ENCODE measurements at regions not wholly inside any gene's neighbourhood (a gene's known extent, or its start where the extent isn't known, plus 50 kb on each side); places are given as distances from the start of the nearest gene placed in this dataset.

DNA sequence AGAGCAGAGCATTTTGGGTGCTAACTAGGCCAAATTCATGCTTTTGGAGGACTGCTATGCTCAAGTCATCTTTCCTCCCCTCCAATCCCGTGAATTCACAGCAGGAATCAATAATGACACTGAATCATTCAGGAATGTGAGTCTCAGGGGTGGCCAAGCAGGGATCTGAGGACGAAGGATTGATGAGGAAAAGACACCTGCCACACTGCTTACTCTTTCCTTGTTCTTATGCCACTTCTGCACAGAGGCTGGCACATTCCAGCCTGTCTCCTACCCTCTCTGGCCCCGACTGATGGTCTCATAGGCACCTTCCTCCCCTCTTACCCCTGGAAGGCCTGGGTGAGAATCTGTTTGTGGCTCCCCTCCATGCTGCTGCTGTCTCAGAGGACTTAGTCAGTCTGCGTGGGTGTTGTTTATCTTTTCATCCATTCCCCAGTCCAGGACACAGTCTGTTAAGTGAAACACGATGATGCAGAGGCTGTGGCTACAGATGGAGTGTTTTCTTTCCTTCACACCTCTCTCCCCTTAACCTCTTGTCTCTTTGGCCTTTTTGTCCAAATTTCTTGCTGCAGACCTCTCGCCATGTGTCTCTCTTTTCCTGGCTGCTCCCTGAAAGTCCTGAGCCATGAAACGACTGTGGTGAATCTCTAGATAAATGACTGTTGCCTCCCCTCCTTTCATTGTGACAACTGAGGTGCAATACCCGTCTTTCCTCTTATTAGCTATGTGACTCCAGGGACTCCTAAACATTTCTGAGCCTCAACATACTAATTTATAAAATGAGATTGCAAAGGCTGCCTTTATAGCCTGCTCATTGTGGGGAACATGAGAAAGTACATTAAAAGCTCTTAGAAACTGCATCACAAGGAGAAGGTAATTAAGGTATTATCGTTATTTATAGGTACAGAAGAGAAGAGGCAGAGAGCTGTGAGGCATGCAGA, 86.9 kb downstream of the RDH14 start:
- WGBS = 56% methylated on average over 9 of the region's 9 CpGs
- H3K9me3 ChIP-seq = no peaks in the 10 kb centered on the region
- DNase-seq (ENCODE audit: low spot score) = no peak
- H3K27me3 ChIP-seq (replicated peaks; ENCODE audit: insufficient read depth) = no peaks in the 10 kb centered on the region
- TF ChIP-seq POLR2A (IDR thresholded peaks at IDR 0.05) = no peak
- no peak for TF ChIP-seq POLR2AphosphoS5 (IDR thresholded peaks at IDR 0.05)
- no peak for TF ChIP-seq CTCF (IDR thresholded peaks at IDR 0.05)
- no peak overlapping the region for H3K4me3 ChIP-seq
- no peak overlapping the region for H3K27ac ChIP-seq
- intact Hi-C loops (cut with DNase I) = loop anchor here (5.0 kb wide), 1 partner anchor 44 kb away; no protein-coding TSS in a partner anchor
- no peaks in the 10 kb centered on the region for H3K4me1 ChIP-seq (replicated peaks)
- H3K36me3 ChIP-seq = no peaks in the 10 kb centered on the region

GRCh38 chr2:18467749-18468360, 92.6 kb downstream of the RDH14 start:
- no peak overlapping the region for H3K27ac ChIP-seq
- no peaks in the 10 kb centered on the region for H3K4me1 ChIP-seq (replicated peaks)
- H3K9me3 ChIP-seq = no peaks in the 10 kb centered on the region
- H3K27me3 ChIP-seq (replicated peaks; ENCODE audit: insufficient read depth) = no peaks in the 10 kb centered on the region
- no peaks in the 10 kb centered on the region for H3K36me3 ChIP-seq
- TF ChIP-seq POLR2A (IDR thresholded peaks at IDR 0.05) (no peak), POLR2AphosphoS5 (IDR thresholded peaks at IDR 0.05) (no peak)
- no peak for DNase-seq (ENCODE audit: low spot score)
- intact Hi-C loops (cut with DNase I) = no loop called here
- H3K4me3 ChIP-seq = no peak overlapping the region
- 79% methylated on average over 5 of the region's 5 CpGs for WGBS

- 71% methylated on average over 3 of the region's 3 CpGs for WGBS
- Histone ChIP-seq H3K4me3 (no peak overlapping the region), H3K9me3 (no peaks in the 10 kb centered on the region), H3K27me3 (replicated peaks; ENCODE audit: insufficient read depth) (no peaks in the 10 kb centered on the region), H3K4me1 (replicated peaks) (no peaks in the 10 kb centered on the region), H3K36me3 (no peaks in the 10 kb centered on the region), H3K27ac (no peak overlapping the region)
- intact Hi-C loops (cut with DNase I) = no loop called here
- no peak for DNase-seq (ENCODE audit: low spot score)
- TF ChIP-seq POLR2AphosphoS5 (IDR thresholded peaks at IDR 0.05) (no peak), POLR2A (IDR thresholded peaks at IDR 0.05) (no peak), CTCF (IDR thresholded peaks at IDR 0.05) (no peak)
Measured at GRCh38 chr2:18465979-18466378, 94.5 kb downstream of the RDH14 start.

GRCh38 chr2:18464913-18465312, 95.5 kb downstream of the RDH14 start:
- no peak for TF ChIP-seq POLR2A (IDR thresholded peaks at IDR 0.05)
- TF ChIP-seq POLR2AphosphoS5 (IDR thresholded peaks at IDR 0.05) = no peak
- TF ChIP-seq CTCF (IDR thresholded peaks at IDR 0.05) = no peak
- DNase-seq (ENCODE audit: low spot score) = no peak
- no peak overlapping the region for H3K27ac ChIP-seq
- no peaks in the 10 kb centered on the region for H3K36me3 ChIP-seq
- intact Hi-C loops (cut with DNase I) = no loop called here
- H3K4me1 ChIP-seq (replicated peaks) = no peaks in the 10 kb centered on the region
- no peaks in the 10 kb centered on the region for H3K27me3 ChIP-seq (replicated peaks; ENCODE audit: insufficient read depth)
- H3K4me3 ChIP-seq = no peak overlapping the region
- H3K9me3 ChIP-seq = no peaks in the 10 kb centered on the region
- WGBS = 73% methylated on average over 2 of the region's 2 CpGs

- TF ChIP-seq POLR2A (IDR thresholded peaks at IDR 0.05) = no peak
- H3K9me3 ChIP-seq = no peaks in the 10 kb centered on the region
- WGBS = 27% methylated on average over 2 of the region's 2 CpGs
- no peak overlapping the region for H3K27ac ChIP-seq
- intact Hi-C loops (cut with DNase I) = no loop called here
- no peaks in the 10 kb centered on the region for H3K4me1 ChIP-seq (replicated peaks)
- no peak for DNase-seq (ENCODE audit: low spot score)
- no peak overlapping the region for H3K4me3 ChIP-seq
- no peaks in the 10 kb centered on the region for H3K36me3 ChIP-seq
- no peaks in the 10 kb centered on the region for H3K27me3 ChIP-seq (replicated peaks; ENCODE audit: insufficient read depth)
Measured at GRCh38 chr2:18456026-18456425, 104.4 kb downstream of the RDH14 start.
